PC-9 (cell line): ENCODE measurements at regions not wholly inside any gene's neighbourhood (a gene's known extent, or its start where the extent isn't known, plus 50 kb on each side); places are given as distances from the start of the nearest gene placed in this dataset.

Experiments used
- EZH2 ChIP-seq: fragments of 200-600 bp; sonication (generic); IDR thresholded peaks from 2 replicates; pipeline ENCODE4 v1.8.0; 2017; ENCODE audit warnings: antibody characterized with exemption, low read depth
- TF ChIP-seq, protein P1 (sequence below): fragments of 200-600 bp; sonication (generic); conservative IDR thresholded peaks from 2 replicates; pipeline ENCODE4 v1.6.1; 2017; ENCODE audit warnings: mixed run types, antibody characterized with exemption, mild to moderate bottlenecking, moderate library complexity

GRCh38 chr2:225996462-225996828, 596.9 kb downstream of the NYAP2 start:
- TF ChIP-seq, protein P1, sequence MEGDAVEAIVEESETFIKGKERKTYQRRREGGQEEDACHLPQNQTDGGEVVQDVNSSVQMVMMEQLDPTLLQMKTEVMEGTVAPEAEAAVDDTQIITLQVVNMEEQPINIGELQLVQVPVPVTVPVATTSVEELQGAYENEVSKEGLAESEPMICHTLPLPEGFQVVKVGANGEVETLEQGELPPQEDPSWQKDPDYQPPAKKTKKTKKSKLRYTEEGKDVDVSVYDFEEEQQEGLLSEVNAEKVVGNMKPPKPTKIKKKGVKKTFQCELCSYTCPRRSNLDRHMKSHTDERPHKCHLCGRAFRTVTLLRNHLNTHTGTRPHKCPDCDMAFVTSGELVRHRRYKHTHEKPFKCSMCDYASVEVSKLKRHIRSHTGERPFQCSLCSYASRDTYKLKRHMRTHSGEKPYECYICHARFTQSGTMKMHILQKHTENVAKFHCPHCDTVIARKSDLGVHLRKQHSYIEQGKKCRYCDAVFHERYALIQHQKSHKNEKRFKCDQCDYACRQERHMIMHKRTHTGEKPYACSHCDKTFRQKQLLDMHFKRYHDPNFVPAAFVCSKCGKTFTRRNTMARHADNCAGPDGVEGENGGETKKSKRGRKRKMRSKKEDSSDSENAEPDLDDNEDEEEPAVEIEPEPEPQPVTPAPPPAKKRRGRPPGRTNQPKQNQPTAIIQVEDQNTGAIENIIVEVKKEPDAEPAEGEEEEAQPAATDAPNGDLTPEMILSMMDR = no peak
- no peak for TF ChIP-seq EZH2
